PFSK-1 (cell line): ENCODE measurements at regions not wholly inside any gene's neighbourhood (a gene's known extent, or its start where the extent isn't known, plus 50 kb on each side); places are given as distances from the start of the nearest gene placed in this dataset.

Experiments
- FOXP2 ChIP-seq: optimal IDR thresholded peaks from 2 replicates; pipeline ENCODE3; 2011; ENCODE audit warnings: borderline replicate concordance, control low read depth, inconsistent platforms; ENCODE audit not compliant: insufficient read depth; ENCODE audit errors: extremely low read length, extremely low read depth
- POLR2AphosphoS5 ChIP-seq: IDR thresholded peaks from 2 replicates; pipeline ENCODE4 v1.6.1; 2012; ENCODE audit warnings: low read depth, mild to moderate bottlenecking, control low read depth, low read length, moderate library complexity
- REST ChIP-seq, 2 experiments: IDR thresholded peaks; 2 replicates each; pipeline versions ENCODE4 v1.6.1 to v1.8.0; 2011 to 2012; ENCODE audit warnings: low read depth in 2 of 2, low read length in 2 of 2, control low read depth in 1 of 2, inconsistent platforms in 1 of 2, mild to moderate bottlenecking in 1 of 2, moderate library complexity in 1 of 2; ENCODE audit not compliant: insufficient read depth in 1 of 2
- SIN3A ChIP-seq: IDR thresholded peaks from 2 replicates; pipeline ENCODE4 v1.6.1; 2012; ENCODE audit warnings: mild to moderate bottlenecking, low read length, moderate library complexity, borderline replicate concordance; ENCODE audit not compliant: insufficient read depth
- TAF1 ChIP-seq: IDR thresholded peaks from 2 replicates; pipeline ENCODE4 v1.6.1; 2012; ENCODE audit warnings: low read length, control low read depth, borderline replicate concordance; ENCODE audit not compliant: insufficient read depth

- TF ChIP-seq FOXP2 (no peak), SIN3A (no peak), REST (IDR thresholded peaks at IDR 0.05; ENCODE audit: insufficient read depth in 1 of 2, low read depth in 2 of 2, low read length in 2 of 2) (no peak), POLR2AphosphoS5 (no peak), TAF1 (no peak)
Measured at GRCh38 chr21:38911484-38912101, 105.9 kb downstream of the ETS2 start.

- TF ChIP-seq REST (IDR thresholded peaks at IDR 0.05; ENCODE audit: insufficient read depth in 1 of 2, low read depth in 2 of 2, low read length in 2 of 2) (no peak), POLR2AphosphoS5 (no peak), FOXP2 (no peak), TAF1 (no peak), SIN3A (no peak)
Measured at GRCh38 chr21:38910390-38911067, 104.8 kb downstream of the ETS2 start.

GRCh38 chr21:38909929-38910328 lies 104.2 kb downstream of the ETS2 start:
- TF ChIP-seq TAF1 (no peak), SIN3A (no peak), POLR2AphosphoS5 (no peak), FOXP2 (no peak), REST (IDR thresholded peaks at IDR 0.05; ENCODE audit: insufficient read depth in 1 of 2, low read depth in 2 of 2, low read length in 2 of 2) (no peak)

GRCh38 chr21:38909109-38909508 lies 103.4 kb downstream of the ETS2 start:
- no peak for TF ChIP-seq TAF1
- TF ChIP-seq FOXP2, result no peak
- no peak for TF ChIP-seq REST (IDR thresholded peaks at IDR 0.05; ENCODE audit: insufficient read depth in 1 of 2, low read depth in 2 of 2, low read length in 2 of 2)

GRCh38 chr21:38908537-38908936 lies 102.8 kb downstream of the ETS2 start:
- TF ChIP-seq SIN3A, result no peak
- no peak for TF ChIP-seq REST (IDR thresholded peaks at IDR 0.05; ENCODE audit: insufficient read depth in 1 of 2, low read depth in 2 of 2, low read length in 2 of 2)
- TF ChIP-seq TAF1, result no peak
- no peak for TF ChIP-seq FOXP2
- TF ChIP-seq POLR2AphosphoS5, result no peak
